ENCODE measurements at regions not wholly inside any gene's neighbourhood (a gene's known extent, or its start where the extent isn't known, plus 50 kb on each side); places are given as distances from the start of the nearest gene placed in this dataset.

DNA sequence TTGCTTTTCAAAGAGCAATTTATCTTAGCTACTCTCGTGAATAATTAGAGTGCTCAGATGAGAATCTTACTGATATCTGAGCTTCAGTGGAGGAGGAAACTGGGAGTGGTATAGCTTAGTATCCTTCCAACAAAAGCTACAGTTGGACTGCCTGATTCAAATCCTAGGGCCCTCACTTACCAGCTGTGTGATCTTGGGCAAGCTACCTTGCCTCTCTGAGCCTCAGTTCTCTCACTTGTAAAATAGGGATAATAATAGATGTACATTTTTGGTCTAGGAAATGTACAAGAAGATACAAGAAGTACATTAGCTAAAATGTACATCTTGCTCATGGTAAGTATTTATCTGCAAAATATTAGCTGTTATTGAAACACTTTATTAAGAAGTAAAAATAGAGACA lies 502.0 kb downstream of the HAPSTR1 start:
- 76% methylated on average over 1 of the region's 1 CpG for WGBS
- H3K27me3 ChIP-seq (ENCODE audit: control insufficient read depth in 4 of 4, insufficient read depth in 4 of 4, low read length in 3 of 4), result no peaks in the 10 kb centered on the region
- H3K36me3 ChIP-seq (ENCODE audit: control insufficient read depth in 4 of 4, insufficient read depth in 3 of 4, low read depth in 1 of 4, low read length in 3 of 4), result peaks cover 0 to 6% (median under 1%) of the 10 kb centered on the region in 4 donors
- no peak overlapping the region for H3K27ac ChIP-seq (ENCODE audit: low read depth in 1 of 2, low read length in 2 of 2)
- H3K9ac ChIP-seq (ENCODE audit: low read depth in 1 of 2, low read length in 2 of 2), result no peak overlapping the region
- DNase-seq (ENCODE audit: low spot score), result no peak
- TF ChIP-seq, protein P1, sequence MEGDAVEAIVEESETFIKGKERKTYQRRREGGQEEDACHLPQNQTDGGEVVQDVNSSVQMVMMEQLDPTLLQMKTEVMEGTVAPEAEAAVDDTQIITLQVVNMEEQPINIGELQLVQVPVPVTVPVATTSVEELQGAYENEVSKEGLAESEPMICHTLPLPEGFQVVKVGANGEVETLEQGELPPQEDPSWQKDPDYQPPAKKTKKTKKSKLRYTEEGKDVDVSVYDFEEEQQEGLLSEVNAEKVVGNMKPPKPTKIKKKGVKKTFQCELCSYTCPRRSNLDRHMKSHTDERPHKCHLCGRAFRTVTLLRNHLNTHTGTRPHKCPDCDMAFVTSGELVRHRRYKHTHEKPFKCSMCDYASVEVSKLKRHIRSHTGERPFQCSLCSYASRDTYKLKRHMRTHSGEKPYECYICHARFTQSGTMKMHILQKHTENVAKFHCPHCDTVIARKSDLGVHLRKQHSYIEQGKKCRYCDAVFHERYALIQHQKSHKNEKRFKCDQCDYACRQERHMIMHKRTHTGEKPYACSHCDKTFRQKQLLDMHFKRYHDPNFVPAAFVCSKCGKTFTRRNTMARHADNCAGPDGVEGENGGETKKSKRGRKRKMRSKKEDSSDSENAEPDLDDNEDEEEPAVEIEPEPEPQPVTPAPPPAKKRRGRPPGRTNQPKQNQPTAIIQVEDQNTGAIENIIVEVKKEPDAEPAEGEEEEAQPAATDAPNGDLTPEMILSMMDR (IDR thresholded peaks at IDR 0.05; ENCODE audit: low read depth, low read length, missing input control), result no peak
- TF ChIP-seq FOXA2 (IDR thresholded peaks at IDR 0.05) (no peak), SP1 (IDR thresholded peaks at IDR 0.05) (no peak), RAD21 (IDR thresholded peaks at IDR 0.05) (no peak), NR2F2 (IDR thresholded peaks at IDR 0.05) (no peak)
- TF ChIP-seq, protein P2, sequence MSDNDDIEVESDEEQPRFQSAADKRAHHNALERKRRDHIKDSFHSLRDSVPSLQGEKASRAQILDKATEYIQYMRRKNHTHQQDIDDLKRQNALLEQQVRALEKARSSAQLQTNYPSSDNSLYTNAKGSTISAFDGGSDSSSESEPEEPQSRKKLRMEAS (IDR thresholded peaks at IDR 0.05), result no peak
- H3K9me3 ChIP-seq (ENCODE audit: control insufficient read depth in 4 of 4, low read length in 3 of 4), result no peaks in the 10 kb centered on the region
- no peak overlapping the region for H3K4me3 ChIP-seq (ENCODE audit: low read depth in 1 of 3, low read length in 3 of 3)
- no peaks in the 10 kb centered on the region for H3K4me1 ChIP-seq (ENCODE audit: control insufficient read depth in 4 of 4, insufficient read depth in 4 of 4, low read length in 3 of 4)

DNA sequence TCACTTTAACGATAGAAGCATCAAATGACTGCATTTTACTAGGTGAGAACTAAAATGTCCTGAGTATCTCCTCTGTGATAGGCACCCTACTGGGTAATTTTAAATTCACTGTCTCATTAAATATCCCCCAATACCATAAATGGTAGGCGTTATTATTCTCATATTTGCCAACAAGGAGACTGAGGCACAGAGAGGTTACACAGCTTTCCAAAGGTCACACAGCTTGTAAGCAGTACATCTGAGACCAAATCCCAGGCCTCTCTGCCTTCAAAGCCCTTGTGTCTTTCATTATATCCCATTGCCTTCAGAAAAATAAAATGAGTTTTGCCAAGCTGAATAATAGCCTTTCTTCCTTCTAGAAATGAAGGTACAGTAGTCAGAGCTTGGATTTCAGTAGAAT lies 502.6 kb downstream of the HAPSTR1 start:
- Histone ChIP-seq H3K27me3 (ENCODE audit: control insufficient read depth in 4 of 4, insufficient read depth in 4 of 4, low read length in 3 of 4) (no peaks in the 10 kb centered on the region), H3K27ac (ENCODE audit: low read depth in 1 of 2, low read length in 2 of 2) (no peak overlapping the region), H3K36me3 (ENCODE audit: control insufficient read depth in 4 of 4, insufficient read depth in 3 of 4, low read depth in 1 of 4, low read length in 3 of 4) (peaks cover 0 to 6% (median under 1%) of the 10 kb centered on the region in 4 donors), H3K9ac (ENCODE audit: low read depth in 1 of 2, low read length in 2 of 2) (no peak overlapping the region), H3K4me3 (ENCODE audit: low read depth in 1 of 3, low read length in 3 of 3) (no peak overlapping the region), H3K4me1 (ENCODE audit: control insufficient read depth in 4 of 4, insufficient read depth in 4 of 4, low read length in 3 of 4) (no peaks in the 10 kb centered on the region), H3K9me3 (ENCODE audit: control insufficient read depth in 4 of 4, low read length in 3 of 4) (no peaks in the 10 kb centered on the region)
- DNase-seq (ENCODE audit: low spot score), result no peak
- WGBS, result 87% methylated on average over 2 of the region's 2 CpGs
- no peak for TF ChIP-seq RXRA (IDR thresholded peaks at IDR 0.05)
- TF ChIP-seq, protein P1 (IDR thresholded peaks at IDR 0.05; ENCODE audit: low read depth, low read length, missing input control), result no peak

DNA sequence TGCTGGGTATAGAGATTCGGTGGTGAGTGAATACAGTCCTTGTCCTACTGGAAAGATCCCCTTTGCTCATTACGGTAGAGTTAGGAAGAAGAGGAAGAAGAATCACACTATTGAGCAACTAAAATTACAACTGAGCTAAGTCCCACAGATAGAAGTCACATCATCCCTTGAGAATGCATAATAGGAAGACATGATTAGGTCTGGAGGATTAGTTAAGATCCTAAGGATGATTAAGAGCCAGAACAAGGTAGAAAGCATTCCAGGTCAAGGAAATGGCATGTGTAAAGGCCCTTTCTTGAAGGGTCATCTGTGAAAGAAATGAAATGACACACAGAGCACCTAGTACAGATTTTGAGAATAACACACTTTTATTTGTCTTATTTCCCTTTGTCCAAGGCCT lies 503.5 kb downstream of the HAPSTR1 start:
- 51% methylated on average over 2 of the region's 2 CpGs for WGBS
- DNase-seq (ENCODE audit: low spot score), result no peak
- Histone ChIP-seq H3K9me3 (ENCODE audit: control insufficient read depth in 4 of 4, low read length in 3 of 4) (no peaks in the 10 kb centered on the region), H3K27me3 (ENCODE audit: control insufficient read depth in 4 of 4, insufficient read depth in 4 of 4, low read length in 3 of 4) (no peaks in the 10 kb centered on the region), H3K4me1 (ENCODE audit: control insufficient read depth in 4 of 4, insufficient read depth in 4 of 4, low read length in 3 of 4) (no peaks in the 10 kb centered on the region), H3K36me3 (ENCODE audit: control insufficient read depth in 4 of 4, insufficient read depth in 3 of 4, low read depth in 1 of 4, low read length in 3 of 4) (peaks cover 0 to 6% (median under 1%) of the 10 kb centered on the region in 4 donors), H3K27ac (ENCODE audit: low read depth in 1 of 2, low read length in 2 of 2) (no peak overlapping the region), H3K4me3 (ENCODE audit: low read depth in 1 of 3, low read length in 3 of 3) (no peak overlapping the region), H3K9ac (ENCODE audit: low read depth in 1 of 2, low read length in 2 of 2) (no peak overlapping the region)
- TF ChIP-seq, protein P3, sequence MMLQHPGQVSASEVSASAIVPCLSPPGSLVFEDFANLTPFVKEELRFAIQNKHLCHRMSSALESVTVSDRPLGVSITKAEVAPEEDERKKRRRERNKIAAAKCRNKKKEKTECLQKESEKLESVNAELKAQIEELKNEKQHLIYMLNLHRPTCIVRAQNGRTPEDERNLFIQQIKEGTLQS (IDR thresholded peaks at IDR 0.05), result no peak
- TF ChIP-seq, protein P4, sequence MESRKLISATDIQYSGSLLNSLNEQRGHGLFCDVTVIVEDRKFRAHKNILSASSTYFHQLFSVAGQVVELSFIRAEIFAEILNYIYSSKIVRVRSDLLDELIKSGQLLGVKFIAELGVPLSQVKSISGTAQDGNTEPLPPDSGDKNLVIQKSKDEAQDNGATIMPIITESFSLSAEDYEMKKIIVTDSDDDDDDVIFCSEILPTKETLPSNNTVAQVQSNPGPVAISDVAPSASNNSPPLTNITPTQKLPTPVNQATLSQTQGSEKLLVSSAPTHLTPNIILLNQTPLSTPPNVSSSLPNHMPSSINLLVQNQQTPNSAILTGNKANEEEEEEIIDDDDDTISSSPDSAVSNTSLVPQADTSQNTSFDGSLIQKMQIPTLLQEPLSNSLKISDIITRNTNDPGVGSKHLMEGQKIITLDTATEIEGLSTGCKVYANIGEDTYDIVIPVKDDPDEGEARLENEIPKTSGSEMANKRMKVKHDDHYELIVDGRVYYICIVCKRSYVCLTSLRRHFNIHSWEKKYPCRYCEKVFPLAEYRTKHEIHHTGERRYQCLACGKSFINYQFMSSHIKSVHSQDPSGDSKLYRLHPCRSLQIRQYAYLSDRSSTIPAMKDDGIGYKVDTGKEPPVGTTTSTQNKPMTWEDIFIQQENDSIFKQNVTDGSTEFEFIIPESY (IDR thresholded peaks at IDR 0.05), result no peak
- TF ChIP-seq RXRA (IDR thresholded peaks at IDR 0.05) (no peak), TAF1 (conservative IDR thresholded peaks at IDR 0.05) (no peak), EGR1 (IDR thresholded peaks at IDR 0.05; ENCODE audit: low read depth in 2 of 2) (no peak), JUND (IDR thresholded peaks at IDR 0.05) (no peak), HNF4G (IDR thresholded peaks at IDR 0.05) (no peak), GABPA (IDR thresholded peaks at IDR 0.05 in 1 of 2, conservative IDR thresholded peaks at IDR 0.05 in 1 of 2) (no peak), RAD21 (IDR thresholded peaks at IDR 0.05) (no peak), HNF4A (conservative IDR thresholded peaks at IDR 0.05) (no peak), YY1 (IDR thresholded peaks at IDR 0.05) (no peak), NR2F2 (IDR thresholded peaks at IDR 0.05) (no peak)
- TF ChIP-seq, protein P5, sequence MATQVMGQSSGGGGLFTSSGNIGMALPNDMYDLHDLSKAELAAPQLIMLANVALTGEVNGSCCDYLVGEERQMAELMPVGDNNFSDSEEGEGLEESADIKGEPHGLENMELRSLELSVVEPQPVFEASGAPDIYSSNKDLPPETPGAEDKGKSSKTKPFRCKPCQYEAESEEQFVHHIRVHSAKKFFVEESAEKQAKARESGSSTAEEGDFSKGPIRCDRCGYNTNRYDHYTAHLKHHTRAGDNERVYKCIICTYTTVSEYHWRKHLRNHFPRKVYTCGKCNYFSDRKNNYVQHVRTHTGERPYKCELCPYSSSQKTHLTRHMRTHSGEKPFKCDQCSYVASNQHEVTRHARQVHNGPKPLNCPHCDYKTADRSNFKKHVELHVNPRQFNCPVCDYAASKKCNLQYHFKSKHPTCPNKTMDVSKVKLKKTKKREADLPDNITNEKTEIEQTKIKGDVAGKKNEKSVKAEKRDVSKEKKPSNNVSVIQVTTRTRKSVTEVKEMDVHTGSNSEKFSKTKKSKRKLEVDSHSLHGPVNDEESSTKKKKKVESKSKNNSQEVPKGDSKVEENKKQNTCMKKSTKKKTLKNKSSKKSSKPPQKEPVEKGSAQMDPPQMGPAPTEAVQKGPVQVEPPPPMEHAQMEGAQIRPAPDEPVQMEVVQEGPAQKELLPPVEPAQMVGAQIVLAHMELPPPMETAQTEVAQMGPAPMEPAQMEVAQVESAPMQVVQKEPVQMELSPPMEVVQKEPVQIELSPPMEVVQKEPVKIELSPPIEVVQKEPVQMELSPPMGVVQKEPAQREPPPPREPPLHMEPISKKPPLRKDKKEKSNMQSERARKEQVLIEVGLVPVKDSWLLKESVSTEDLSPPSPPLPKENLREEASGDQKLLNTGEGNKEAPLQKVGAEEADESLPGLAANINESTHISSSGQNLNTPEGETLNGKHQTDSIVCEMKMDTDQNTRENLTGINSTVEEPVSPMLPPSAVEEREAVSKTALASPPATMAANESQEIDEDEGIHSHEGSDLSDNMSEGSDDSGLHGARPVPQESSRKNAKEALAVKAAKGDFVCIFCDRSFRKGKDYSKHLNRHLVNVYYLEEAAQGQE (IDR thresholded peaks at IDR 0.05), result no peak
- TF ChIP-seq, protein P2 (IDR thresholded peaks at IDR 0.05), result no peak

Measured in liver (tissue), 8 donors.